B cell (primary cell): ENCODE measurements at regions not wholly inside any gene's neighbourhood (a gene's known extent, or its start where the extent isn't known, plus 50 kb on each side); places are given as distances from the start of the nearest gene placed in this dataset.

ENCODE experiments used
- ATAC-seq: fragments of 200-7000 bp; cut with Tn5 transposase; one replicate; pipeline ENCODE4 v1.10.0; 2021; ENCODE audit warnings: low read depth, mild to moderate bottlenecking, moderate number of reproducible peaks, moderate library complexity
- CTCF ChIA-PET: fragments of 350-600 bp; sonication (Branson Sonifier 250); formaldehyde crosslinking; loops from one replicate; lab custom pipeline; 2021; ENCODE audit warnings: antibody characterized with exemption, inconsistent platforms; lab: Charles Lee
- POLR2A ChIA-PET: fragments of 350-600 bp; sonication (Branson Sonifier 250); formaldehyde crosslinking; loops from one replicate; lab custom pipeline; 2021; ENCODE audit warnings: antibody characterized with exemption; lab: Charles Lee
- DNase-seq: peaks from one replicate; pipeline ENCODE4 v3.0.0; 2013
- H2AFZ ChIP-seq: 2 replicates; pipeline ENCODE4 v1.6.1; 2012; ENCODE audit warnings: mild to moderate bottlenecking, low read depth, low read length; ENCODE audit not compliant: insufficient read depth, poor library complexity, severe bottlenecking
- H3K27ac ChIP-seq, 2 donors: 1 replicate in 1 of 2; 2 replicates in 1 of 2; pipeline ENCODE4 v1.5.1; 2012 to 2013; ENCODE audit warnings: low read length in 2 of 2, mild to moderate bottlenecking in 2 of 2, moderate library complexity in 1 of 2
- H3K27me3 ChIP-seq, 4 experiments: fragments of 200-600 bp in 1 of 4; sonication (generic) in 1 of 4; replicated peaks in 1 of 4; 1 replicate in 2 of 4; 2 replicates in 2 of 4; pipeline versions ENCODE4 v1.6.1 to v1.7.0; 2013 to 2016; ENCODE audit warnings: low read length in 3 of 4, mild to moderate bottlenecking in 2 of 4, mixed read lengths in 1 of 4, moderate library complexity in 1 of 4; ENCODE audit not compliant: insufficient read depth in 4 of 4, control insufficient read depth in 3 of 4; ENCODE audit errors: control extremely low read depth in 1 of 4
- H3K36me3 ChIP-seq, 2 experiments: replicated peaks in 1 of 2; 1 replicate in 1 of 2; 2 replicates in 1 of 2; pipeline versions ENCODE4 v1.6.1 to v1.7.1; 2013; ENCODE audit warnings: low read length in 1 of 2; ENCODE audit not compliant: insufficient read depth in 2 of 2, control insufficient read depth in 1 of 2; ENCODE audit errors: control extremely low read depth in 1 of 2, extremely low read depth in 1 of 2
- H3K4me1 ChIP-seq, 2 donors: fragments of 200-600 bp in 1 of 2; sonication (generic) in 1 of 2; 1 replicate in 1 of 2; 2 replicates in 1 of 2; pipeline versions ENCODE4 v1.5.1 to v1.6.1; 2013 to 2017; ENCODE audit warnings: low read length in 2 of 2; ENCODE audit not compliant: control insufficient read depth in 2 of 2, insufficient read depth in 2 of 2
- H3K4me2 ChIP-seq: replicated peaks from 2 replicates; pipeline ENCODE3; 2012; ENCODE audit warnings: mild to moderate bottlenecking, low read depth, low read length; ENCODE audit not compliant: poor library complexity, severe bottlenecking
- H3K4me3 ChIP-seq, 5 experiments: fragments of 200-600 bp in 1 of 5; sonication (generic) in 1 of 5; 1 replicate in 3 of 5; 2 replicates in 2 of 5; pipeline versions ENCODE4 v1.5.1 to v1.7.0; 2011 to 2016; ENCODE audit warnings: low read length in 4 of 5, mild to moderate bottlenecking in 4 of 5, low read depth in 2 of 5, control low read depth in 1 of 5, moderate library complexity in 1 of 5; ENCODE audit not compliant: insufficient read depth in 1 of 5; ENCODE audit errors: control extremely low read depth in 1 of 5, extremely low read depth in 1 of 5
- H3K79me2 ChIP-seq: fragments of 200-600 bp; sonication (generic); one replicate; pipeline ENCODE4 v1.6.0; 2016; ENCODE audit warnings: low read length; ENCODE audit not compliant: control insufficient read depth, insufficient read depth
- H3K9ac ChIP-seq: fragments of 200-600 bp; sonication (generic); 2 replicates; pipeline ENCODE4 v1.6.1; 2017; ENCODE audit warnings: mild to moderate bottlenecking, low read length, moderate library complexity
- H3K9me3 ChIP-seq, 3 donors: one replicate each; pipeline versions ENCODE4 v1.6.1 to v1.7.1; 2013; ENCODE audit warnings: low read length in 2 of 3; ENCODE audit not compliant: control insufficient read depth in 2 of 3, insufficient read depth in 1 of 3; ENCODE audit errors: control extremely low read depth in 1 of 3
- H4K20me1 ChIP-seq: 2 replicates; pipeline ENCODE4 v1.6.0; 2012; ENCODE audit warnings: mild to moderate bottlenecking, low read length; ENCODE audit not compliant: insufficient read depth, control insufficient read depth, poor library complexity, severe bottlenecking
- H3K27ac Mint-ChIP-seq: one replicate; pipeline ENCODE4 v1.8.0; 2021; ENCODE audit warnings: mixed read lengths
- H3K27me3 Mint-ChIP-seq: one replicate; pipeline ENCODE4 v1.8.0; 2021; ENCODE audit warnings: mixed read lengths
- H3K4me1 Mint-ChIP-seq: one replicate; pipeline ENCODE4 v1.8.0; 2021; ENCODE audit warnings: mixed read lengths
- H3K4me3 Mint-ChIP-seq: one replicate; pipeline ENCODE4 v1.8.0; 2021; ENCODE audit warnings: mixed read lengths
- H3K9me3 Mint-ChIP-seq: one replicate; pipeline ENCODE4 v1.8.0; 2022; ENCODE audit warnings: mixed read lengths; ENCODE audit not compliant: insufficient read depth
- CTCF ChIP-seq: fragments of 200-600 bp; IDR thresholded peaks from one replicate; pipeline ENCODE4 v1.8.0; 2022; ENCODE audit warnings: antibody characterized with exemption, mild to moderate bottlenecking
- EZH2 ChIP-seq: IDR thresholded peaks from 2 replicates; pipeline ENCODE4 v1.6.1; 2012; ENCODE audit warnings: borderline replicate concordance, low read depth, mild to moderate bottlenecking, moderate library complexity, low read length; ENCODE audit not compliant: insufficient read depth, poor library complexity, severe bottlenecking
- WGBS: methylation state at CpG from one replicate; pipeline ENCODE4 v1.1.5; 2013; ENCODE audit warnings: missing lambda C conversion rate; ENCODE audit not compliant: insufficient coverage; 5-methylcytosine and 5-hydroxymethylcytosine counted together
- intact Hi-C: fragments of 100-400 bp; cut with micrococcal nuclease; formaldehyde crosslinking; loops from one replicate; pipeline ENCODE4 v1.10.0; 2022

- CTCF ChIA-PET = no interaction called here
- Mint-ChIP-seq H3K4me1 (no peaks in the 10 kb centered on the region), H3K4me3 (no peak overlapping the region)
Observed at GRCh38 chr12:5375547-5376295, 56.2 kb upstream of the NTF3 start.

More at GRCh38 chr12:5375547-5376295, 56.2 kb upstream of the NTF3 start:
- WGBS = 73% methylated on average over 3 of the region's 5 CpGs
- Histone ChIP-seq H3K27ac (no peak overlapping the region), H3K9ac (no peak overlapping the region), H3K9me3 (no peaks in the 10 kb centered on the region), H4K20me1 (no peaks in the 10 kb centered on the region), H3K27me3 (no peaks in the 10 kb centered on the region), H3K4me3 (no peak overlapping the region), H3K36me3 (no peaks in the 10 kb centered on the region), H3K4me1 (no peaks in the 10 kb centered on the region), H2AFZ (no peak overlapping the region), H3K4me2 (no peak overlapping the region), H3K79me2 (no peaks in the 10 kb centered on the region)
- DNase-seq = no peak
- Mint-ChIP-seq H3K27me3 (peaks cover 9% of the 10 kb centered on the region), H3K27ac (no peak overlapping the region), H3K9me3 (no peaks in the 10 kb centered on the region)
- TF ChIP-seq EZH2 = no peak
- no peak for TF ChIP-seq CTCF
- ATAC-seq = no peak
- intact Hi-C loops = no loop called here
- POLR2A ChIA-PET = no interaction called here
